ENCODE measurements at regions not wholly inside any gene's neighbourhood (a gene's known extent, or its start where the extent isn't known, plus 50 kb on each side); places are given as distances from the start of the nearest gene placed in this dataset.
A peak's percentile ranks its signal among the peaks of the same experiment; 100 is the strongest.

- Mint-ChIP-seq H3K36me3 (ENCODE audit: low read depth) (no peaks in the 10 kb centered on the region), H3K27ac (peak overlapping the region; percentile 51), H3K27me3 (peaks cover 10% of the 10 kb centered on the region), H3K4me1 (peaks cover 2% of the 10 kb centered on the region), H3K4me3 (no peak overlapping the region)
- no peaks in the 10 kb centered on the region for H3K9me3 ChIP-seq (ENCODE audit: control insufficient read depth, low read length, poor library complexity, severe bottlenecking)
- ATAC-seq (no peak), DNase-seq (no peak)
Observed at GRCh38 chr7:86966916-86967315, 92.5 kb downstream of the ELAPOR2 start.

DNA sequence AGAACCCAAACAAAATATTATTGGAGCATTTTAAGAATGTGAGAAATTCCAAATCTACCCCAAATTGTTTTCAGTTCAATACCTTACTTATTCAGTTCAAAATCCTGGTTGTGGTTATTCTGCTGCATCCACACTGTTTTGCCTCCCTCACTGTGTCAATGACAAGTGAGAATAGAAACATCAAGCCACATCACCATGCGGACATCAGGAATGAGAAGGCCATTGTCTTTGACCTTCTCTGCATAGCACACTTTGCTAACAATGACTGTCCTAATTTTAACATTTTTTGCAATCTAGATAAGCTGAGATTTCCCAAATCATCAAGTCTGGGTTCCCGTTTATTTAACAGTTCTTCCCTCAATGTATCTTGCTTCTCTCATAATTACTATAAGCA, 93.7 kb downstream of the ELAPOR2 start:
- no peaks in the 10 kb centered on the region for H3K9me3 ChIP-seq (ENCODE audit: control insufficient read depth, low read length, poor library complexity, severe bottlenecking)
- Mint-ChIP-seq H3K27me3 (peaks cover 10% of the 10 kb centered on the region), H3K27ac (no peak overlapping the region), H3K4me3 (no peak overlapping the region), H3K4me1 (peaks cover 6% of the 10 kb centered on the region), H3K36me3 (ENCODE audit: low read depth) (no peaks in the 10 kb centered on the region)
- ATAC-seq (no peak), DNase-seq (no peak)

- H3K27ac Mint-ChIP-seq, result no peak overlapping the region
- DNase-seq, result no peak
- no peaks in the 10 kb centered on the region for H3K9me3 ChIP-seq (ENCODE audit: control insufficient read depth, low read length, poor library complexity, severe bottlenecking)
- peaks cover 6% of the 10 kb centered on the region for H3K4me1 Mint-ChIP-seq
- no peak for ATAC-seq
- H3K4me3 Mint-ChIP-seq, result no peak overlapping the region
- H3K36me3 Mint-ChIP-seq (ENCODE audit: low read depth), result no peaks in the 10 kb centered on the region
- peaks cover 10% of the 10 kb centered on the region for H3K27me3 Mint-ChIP-seq
Observed at GRCh38 chr7:86964973-86965726, 94.3 kb downstream of the ELAPOR2 start.

- no peaks in the 10 kb centered on the region for H3K9me3 ChIP-seq (ENCODE audit: control insufficient read depth, low read length, poor library complexity, severe bottlenecking)
- ATAC-seq, result no peak
- DNase-seq, result no peak
- Mint-ChIP-seq H3K4me3 (no peak overlapping the region), H3K4me1 (peaks cover 6% of the 10 kb centered on the region), H3K27me3 (peaks cover 10% of the 10 kb centered on the region), H3K27ac (no peak overlapping the region), H3K36me3 (ENCODE audit: low read depth) (no peaks in the 10 kb centered on the region)
Observed at GRCh38 chr7:86963599-86964230, 95.7 kb downstream of the ELAPOR2 start.

- ATAC-seq (no peak), DNase-seq (no peak)
- Mint-ChIP-seq H3K27me3 (peaks cover 10% of the 10 kb centered on the region), H3K36me3 (ENCODE audit: low read depth) (no peaks in the 10 kb centered on the region), H3K27ac (no peak overlapping the region), H3K4me1 (peaks cover 6% of the 10 kb centered on the region), H3K4me3 (no peak overlapping the region)
- H3K9me3 ChIP-seq (ENCODE audit: control insufficient read depth, low read length, poor library complexity, severe bottlenecking), result no peaks in the 10 kb centered on the region
Observed at GRCh38 chr7:86962623-86963022, 96.8 kb downstream of the ELAPOR2 start.

DNA sequence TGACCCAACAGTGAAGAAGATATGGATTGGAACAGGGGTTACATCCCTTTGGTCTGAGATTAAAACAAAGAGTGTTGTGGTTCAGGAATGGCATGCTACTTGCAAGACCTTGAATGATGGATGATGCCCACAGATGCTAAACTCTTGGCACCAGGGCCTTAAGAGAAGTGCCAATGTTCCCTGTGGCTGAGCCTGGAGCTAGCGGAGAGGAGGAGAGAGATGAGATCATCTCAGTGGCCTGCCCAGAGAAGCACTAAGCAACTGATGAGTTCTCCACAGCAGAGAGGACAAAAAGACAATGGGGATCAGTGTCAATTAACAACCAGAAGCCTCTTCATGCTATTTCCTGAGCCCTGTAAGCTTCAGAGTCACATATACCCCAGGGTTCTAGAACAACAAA, 97.8 kb downstream of the ELAPOR2 start:
- DNase-seq (no peak), ATAC-seq (no peak)
- Mint-ChIP-seq H3K4me3 (no peak overlapping the region), H3K27ac (peak overlapping the region; percentile 16), H3K27me3 (peaks cover 10% of the 10 kb centered on the region), H3K4me1 (peaks cover 4% of the 10 kb centered on the region), H3K36me3 (ENCODE audit: low read depth) (no peaks in the 10 kb centered on the region)
- H3K9me3 ChIP-seq (ENCODE audit: control insufficient read depth, low read length, poor library complexity, severe bottlenecking), result no peaks in the 10 kb centered on the region

DNA sequence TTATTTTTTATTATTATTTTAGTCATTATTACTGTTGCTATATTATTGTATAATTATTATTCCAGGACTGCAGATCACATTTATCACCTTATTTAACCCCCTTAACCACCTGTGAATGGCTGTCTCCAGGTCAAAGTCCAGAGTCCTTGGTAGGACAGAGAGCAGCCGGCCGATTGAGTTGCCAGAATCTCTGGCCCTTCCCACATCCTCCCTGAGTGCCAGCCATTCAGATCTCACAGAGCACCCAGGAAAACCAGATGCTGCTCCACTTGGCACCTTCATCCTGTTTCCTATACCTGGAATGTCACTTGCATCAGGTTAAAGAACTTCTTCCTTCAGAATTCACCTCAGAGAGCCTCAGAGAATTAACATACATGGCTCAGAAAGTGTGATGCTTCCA, 101.1 kb downstream of the ELAPOR2 start:
- Mint-ChIP-seq H3K36me3 (ENCODE audit: low read depth) (no peaks in the 10 kb centered on the region), H3K4me1 (peaks cover 4% of the 10 kb centered on the region), H3K4me3 (no peak overlapping the region), H3K27me3 (peaks cover 5% of the 10 kb centered on the region), H3K27ac (no peak overlapping the region)
- no peak for DNase-seq
- no peaks in the 10 kb centered on the region for H3K9me3 ChIP-seq (ENCODE audit: control insufficient read depth, low read length, poor library complexity, severe bottlenecking)
- no peak for ATAC-seq

GRCh38 chr7:86956567-86956966, 102.9 kb downstream of the ELAPOR2 start:
- no peak overlapping the region for H3K27ac Mint-ChIP-seq
- no peaks in the 10 kb centered on the region for H3K27me3 Mint-ChIP-seq
- DNase-seq (no peak), ATAC-seq (no peak)
- H3K4me3 Mint-ChIP-seq, result no peak overlapping the region
- H3K9me3 ChIP-seq (ENCODE audit: control insufficient read depth, low read length, poor library complexity, severe bottlenecking), result no peaks in the 10 kb centered on the region
- peaks cover 2% of the 10 kb centered on the region for H3K4me1 Mint-ChIP-seq
- no peaks in the 10 kb centered on the region for H3K36me3 Mint-ChIP-seq (ENCODE audit: low read depth)

GRCh38 chr7:86955895-86956503, 103.5 kb downstream of the ELAPOR2 start:
- Mint-ChIP-seq H3K4me1 (no peaks in the 10 kb centered on the region), H3K36me3 (ENCODE audit: low read depth) (no peaks in the 10 kb centered on the region), H3K27me3 (no peaks in the 10 kb centered on the region), H3K27ac (peak overlapping the region; percentile 53), H3K4me3 (no peak overlapping the region)
- no peak for ATAC-seq
- no peaks in the 10 kb centered on the region for H3K9me3 ChIP-seq (ENCODE audit: control insufficient read depth, low read length, poor library complexity, severe bottlenecking)
- no peak for DNase-seq

GRCh38 chr7:86954971-86955370, 104.5 kb downstream of the ELAPOR2 start:
- no peaks in the 10 kb centered on the region for H3K36me3 Mint-ChIP-seq (ENCODE audit: low read depth)
- no peaks in the 10 kb centered on the region for H3K9me3 ChIP-seq (ENCODE audit: control insufficient read depth, low read length, poor library complexity, severe bottlenecking)
- ATAC-seq (no peak), DNase-seq (no peak)
- H3K4me3 Mint-ChIP-seq, result no peak overlapping the region
- no peak overlapping the region for H3K27ac Mint-ChIP-seq
- no peaks in the 10 kb centered on the region for H3K4me1 Mint-ChIP-seq
- no peaks in the 10 kb centered on the region for H3K27me3 Mint-ChIP-seq

- Mint-ChIP-seq H3K4me1 (no peaks in the 10 kb centered on the region), H3K36me3 (ENCODE audit: low read depth) (no peaks in the 10 kb centered on the region), H3K4me3 (no peak overlapping the region), H3K27me3 (no peaks in the 10 kb centered on the region), H3K27ac (no peak overlapping the region)
- ATAC-seq, result no peak
- no peaks in the 10 kb centered on the region for H3K9me3 ChIP-seq (ENCODE audit: control insufficient read depth, low read length, poor library complexity, severe bottlenecking)
- DNase-seq, result no peak
Observed at GRCh38 chr7:86953653-86954336, 105.7 kb downstream of the ELAPOR2 start.

GRCh38 chr7:86953219-86953618, 106.2 kb downstream of the ELAPOR2 start:
- no peaks in the 10 kb centered on the region for H3K9me3 ChIP-seq (ENCODE audit: control insufficient read depth, low read length, poor library complexity, severe bottlenecking)
- Mint-ChIP-seq H3K36me3 (ENCODE audit: low read depth) (no peaks in the 10 kb centered on the region), H3K27ac (no peak overlapping the region), H3K27me3 (no peaks in the 10 kb centered on the region), H3K4me3 (no peak overlapping the region), H3K4me1 (peaks cover 3% of the 10 kb centered on the region)
- ATAC-seq (no peak), DNase-seq (no peak)

DNA sequence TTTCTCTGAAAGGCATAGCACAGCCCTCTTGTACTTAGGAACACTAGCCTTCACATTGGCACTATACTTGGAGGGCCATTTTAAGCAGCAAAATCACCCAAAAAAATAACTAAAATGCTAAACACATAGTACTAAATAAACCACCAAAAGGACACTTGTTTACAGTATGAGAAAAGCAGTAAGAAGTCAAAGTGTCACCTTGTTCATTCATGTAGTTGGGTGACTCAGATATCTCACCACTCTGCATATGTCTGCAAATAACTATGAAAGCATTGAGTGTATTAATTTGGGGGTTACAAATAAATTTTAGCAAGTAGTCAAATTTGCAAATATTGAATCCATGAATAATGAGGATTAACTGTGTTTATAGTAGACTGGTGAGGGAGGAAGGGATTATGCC, 107.6 kb downstream of the ELAPOR2 start:
- no peak overlapping the region for H3K27ac Mint-ChIP-seq
- H3K4me3 Mint-ChIP-seq, result no peak overlapping the region
- no peaks in the 10 kb centered on the region for H3K9me3 ChIP-seq (ENCODE audit: control insufficient read depth, low read length, poor library complexity, severe bottlenecking)
- no peaks in the 10 kb centered on the region for H3K36me3 Mint-ChIP-seq (ENCODE audit: low read depth)
- H3K4me1 Mint-ChIP-seq, result peaks cover 4% of the 10 kb centered on the region
- no peak for ATAC-seq
- H3K27me3 Mint-ChIP-seq, result peaks cover under 1% of the 10 kb centered on the region
- DNase-seq, result no peak

All from T-helper 17 cell (primary cell).